PFSK-1 (cell line): ENCODE measurements at regions not wholly inside any gene's neighbourhood (a gene's known extent, or its start where the extent isn't known, plus 50 kb on each side); places are given as distances from the start of the nearest gene placed in this dataset.

Experiments
- FOXP2 ChIP-seq: optimal IDR thresholded peaks from 2 replicates; pipeline ENCODE3; 2011; ENCODE audit warnings: borderline replicate concordance, control low read depth, inconsistent platforms; ENCODE audit not compliant: insufficient read depth; ENCODE audit errors: extremely low read length, extremely low read depth
- POLR2AphosphoS5 ChIP-seq: IDR thresholded peaks from 2 replicates; pipeline ENCODE4 v1.6.1; 2012; ENCODE audit warnings: low read depth, mild to moderate bottlenecking, control low read depth, low read length, moderate library complexity
- REST ChIP-seq, 2 experiments: IDR thresholded peaks; 2 replicates each; pipeline versions ENCODE4 v1.6.1 to v1.8.0; 2011 to 2012; ENCODE audit warnings: low read depth in 2 of 2, low read length in 2 of 2, control low read depth in 1 of 2, inconsistent platforms in 1 of 2, mild to moderate bottlenecking in 1 of 2, moderate library complexity in 1 of 2; ENCODE audit not compliant: insufficient read depth in 1 of 2
- SIN3A ChIP-seq: IDR thresholded peaks from 2 replicates; pipeline ENCODE4 v1.6.1; 2012; ENCODE audit warnings: mild to moderate bottlenecking, low read length, moderate library complexity, borderline replicate concordance; ENCODE audit not compliant: insufficient read depth
- TAF1 ChIP-seq: IDR thresholded peaks from 2 replicates; pipeline ENCODE4 v1.6.1; 2012; ENCODE audit warnings: low read length, control low read depth, borderline replicate concordance; ENCODE audit not compliant: insufficient read depth

- TF ChIP-seq POLR2AphosphoS5 (no peak), TAF1 (no peak), REST (IDR thresholded peaks at IDR 0.05; ENCODE audit: insufficient read depth in 1 of 2, low read depth in 2 of 2, low read length in 2 of 2) (no peak), SIN3A (no peak), FOXP2 (no peak)
Observed at GRCh38 chr13:67440236-67440975, 210.3 kb upstream of the PCDH9 start.
